ENCODE measurements at regions not wholly inside any gene's neighbourhood (a gene's known extent, or its start where the extent isn't known, plus 50 kb on each side); places are given as distances from the start of the nearest gene placed in this dataset.

DNA sequence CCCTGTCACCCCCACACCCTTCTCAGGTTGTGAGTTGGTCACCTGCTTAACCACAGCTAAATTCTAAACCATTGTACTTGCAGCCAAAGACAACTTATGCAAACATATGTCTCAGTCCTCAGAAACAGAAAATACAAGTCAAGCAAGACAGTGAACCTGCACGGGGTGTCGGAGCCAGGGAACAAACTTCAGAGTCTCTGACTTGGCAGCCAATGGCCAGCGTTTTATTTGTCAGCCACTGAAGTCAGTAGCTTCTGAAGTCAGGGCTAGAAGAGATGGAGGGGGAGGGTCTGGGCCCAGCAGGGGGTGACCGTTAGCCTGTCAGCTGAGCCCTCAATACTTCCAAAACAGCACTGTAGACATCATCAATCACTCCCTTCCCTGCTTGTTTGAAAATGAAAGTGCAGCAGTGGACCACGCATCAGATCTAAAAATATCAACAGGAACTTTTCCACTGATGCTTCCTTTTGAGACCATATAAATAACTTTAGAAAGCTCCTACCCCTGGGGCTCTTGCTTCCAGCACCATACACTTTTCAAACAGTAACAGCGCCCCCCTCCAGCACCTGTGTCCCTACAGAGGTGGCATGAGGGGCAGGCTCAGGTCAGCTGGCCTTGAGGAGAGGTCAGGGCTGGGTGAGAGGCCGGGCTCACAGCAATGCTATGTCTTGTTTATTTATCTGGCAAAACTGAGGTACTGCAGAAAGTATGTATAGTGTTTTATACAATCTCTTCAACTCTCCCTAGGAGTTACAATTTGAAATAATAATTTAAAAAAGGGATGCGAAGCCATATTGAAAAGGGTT, 142.5 kb downstream of the ACER2 start:
- Histone ChIP-seq H3K27ac (ENCODE audit: low read depth in 1 of 2, low read length in 2 of 2) (no peak overlapping the region), H3K4me2 (replicated peaks; ENCODE audit: extremely low read depth, low read length, poor library complexity, severe bottlenecking) (no peak overlapping the region), H3K9me3 (replicated peaks in 1 of 2; ENCODE audit: control insufficient read depth in 1 of 2, insufficient read depth in 1 of 2, low read length in 2 of 2) (peaks cover 0 to 2% of the 10 kb centered on the region in 2 donors), H2AFZ (ENCODE audit: insufficient read depth, low read depth, low read length, poor library complexity, severe bottlenecking) (no peak overlapping the region), H3K27me3 (ENCODE audit: control insufficient read depth in 2 of 2, insufficient read depth in 2 of 2, low read length in 2 of 2) (no peaks in the 10 kb centered on the region), H3K9ac (ENCODE audit: insufficient read depth, low read length, poor library complexity, severe bottlenecking) (no peak overlapping the region), H3K36me3 (replicated peaks in 1 of 2; ENCODE audit: control insufficient read depth in 1 of 2, insufficient read depth in 2 of 2, low read length in 2 of 2) (no peaks in the 10 kb centered on the region), H3K79me2 (ENCODE audit: insufficient read depth, low read length) (no peaks in the 10 kb centered on the region), H4K20me1 (ENCODE audit: insufficient read depth, low read length) (no peaks in the 10 kb centered on the region), H3K4me3 (replicated peaks in 1 of 3; ENCODE audit: low read depth in 2 of 3, low read length in 3 of 3) (no peak overlapping the region), H3K4me1 (ENCODE audit: control insufficient read depth in 1 of 2, insufficient read depth in 2 of 2, low read length in 2 of 2) (peaks cover 0 to 3% of the 10 kb centered on the region in 2 donors)
- Mint-ChIP-seq H3K27ac (no peak overlapping the region), H3K36me3 (no peaks in the 10 kb centered on the region), H3K4me1 (peaks cover 12% of the 10 kb centered on the region), H3K27me3 (ENCODE audit: low read depth in 3 of 3) (peaks cover 0 to 2% (median 2%) of the 10 kb centered on the region in 3 donors), H3K9me3 (peaks cover 0 to 6% (median under 1%) of the 10 kb centered on the region in 7 donors), H3K4me3 (peak overlapping the region; percentile 27 to 57)
- TF ChIP-seq, protein P1, sequence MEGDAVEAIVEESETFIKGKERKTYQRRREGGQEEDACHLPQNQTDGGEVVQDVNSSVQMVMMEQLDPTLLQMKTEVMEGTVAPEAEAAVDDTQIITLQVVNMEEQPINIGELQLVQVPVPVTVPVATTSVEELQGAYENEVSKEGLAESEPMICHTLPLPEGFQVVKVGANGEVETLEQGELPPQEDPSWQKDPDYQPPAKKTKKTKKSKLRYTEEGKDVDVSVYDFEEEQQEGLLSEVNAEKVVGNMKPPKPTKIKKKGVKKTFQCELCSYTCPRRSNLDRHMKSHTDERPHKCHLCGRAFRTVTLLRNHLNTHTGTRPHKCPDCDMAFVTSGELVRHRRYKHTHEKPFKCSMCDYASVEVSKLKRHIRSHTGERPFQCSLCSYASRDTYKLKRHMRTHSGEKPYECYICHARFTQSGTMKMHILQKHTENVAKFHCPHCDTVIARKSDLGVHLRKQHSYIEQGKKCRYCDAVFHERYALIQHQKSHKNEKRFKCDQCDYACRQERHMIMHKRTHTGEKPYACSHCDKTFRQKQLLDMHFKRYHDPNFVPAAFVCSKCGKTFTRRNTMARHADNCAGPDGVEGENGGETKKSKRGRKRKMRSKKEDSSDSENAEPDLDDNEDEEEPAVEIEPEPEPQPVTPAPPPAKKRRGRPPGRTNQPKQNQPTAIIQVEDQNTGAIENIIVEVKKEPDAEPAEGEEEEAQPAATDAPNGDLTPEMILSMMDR (IDR thresholded peaks at IDR 0.05): no peak
- DNase-seq: no peak
- intact Hi-C loops (cut with micrococcal nuclease): no loop called here
- 20% methylated on average over 4 of the region's 8 CpGs for WGBS (ENCODE audit: insufficient coverage)

DNA sequence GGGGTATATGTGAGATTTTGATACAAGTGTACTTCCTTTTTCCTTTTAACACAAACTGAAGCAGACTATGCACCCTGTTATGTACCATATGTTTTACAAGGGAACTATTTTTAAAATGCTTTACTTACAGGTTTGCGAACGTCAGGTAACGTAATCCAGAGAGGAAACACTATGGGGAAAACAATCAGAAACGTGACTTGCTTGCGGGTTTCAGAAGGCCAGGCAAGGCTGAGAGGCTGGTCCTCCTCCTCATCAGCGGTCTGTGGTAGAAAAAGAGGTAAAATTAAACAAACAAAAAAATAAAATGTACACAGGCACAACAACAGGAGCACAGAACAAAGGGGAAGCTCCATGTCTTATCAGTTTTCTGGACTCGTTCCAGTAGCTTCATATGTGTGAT, 141.2 kb downstream of the ACER2 start:
- Histone ChIP-seq H4K20me1 (ENCODE audit: insufficient read depth, low read length) (no peaks in the 10 kb centered on the region), H3K27ac (ENCODE audit: low read depth in 1 of 2, low read length in 2 of 2) (no peak overlapping the region), H3K4me1 (ENCODE audit: control insufficient read depth in 1 of 2, insufficient read depth in 2 of 2, low read length in 2 of 2) (peaks cover 0 to 3% of the 10 kb centered on the region in 2 donors), H3K9ac (ENCODE audit: insufficient read depth, low read length, poor library complexity, severe bottlenecking) (no peak overlapping the region), H3K9me3 (replicated peaks in 1 of 2; ENCODE audit: control insufficient read depth in 1 of 2, insufficient read depth in 1 of 2, low read length in 2 of 2) (peaks cover 0 to 9% of the 10 kb centered on the region in 2 donors), H3K79me2 (ENCODE audit: insufficient read depth, low read length) (no peaks in the 10 kb centered on the region), H3K36me3 (replicated peaks in 1 of 2; ENCODE audit: control insufficient read depth in 1 of 2, insufficient read depth in 2 of 2, low read length in 2 of 2) (no peaks in the 10 kb centered on the region), H3K27me3 (ENCODE audit: control insufficient read depth in 2 of 2, insufficient read depth in 2 of 2, low read length in 2 of 2) (no peaks in the 10 kb centered on the region), H3K4me3 (replicated peaks in 1 of 3; ENCODE audit: low read depth in 2 of 3, low read length in 3 of 3) (no peak overlapping the region), H2AFZ (ENCODE audit: insufficient read depth, low read depth, low read length, poor library complexity, severe bottlenecking) (no peak overlapping the region), H3K4me2 (replicated peaks; ENCODE audit: extremely low read depth, low read length, poor library complexity, severe bottlenecking) (no peak overlapping the region)
- intact Hi-C loops (cut with micrococcal nuclease): no loop called here
- TF ChIP-seq, protein P1 (IDR thresholded peaks at IDR 0.05): no peak
- no peak for DNase-seq
- peaks cover 12% of the 10 kb centered on the region for H3K4me1 Mint-ChIP-seq
- H3K27me3 Mint-ChIP-seq (ENCODE audit: low read depth in 3 of 3): peaks cover 0 to 2% (median 2%) of the 10 kb centered on the region in 3 donors
- H3K27ac Mint-ChIP-seq: peak overlapping the region in 1 of 7 donors; percentile 53
- 67% methylated on average over 1 of the region's 7 CpGs for WGBS (ENCODE audit: insufficient coverage)
- peaks cover 0 to 10% (median 4%) of the 10 kb centered on the region in 7 donors for H3K9me3 Mint-ChIP-seq
- no peaks in the 10 kb centered on the region for H3K36me3 Mint-ChIP-seq
- no peak overlapping the region for H3K4me3 Mint-ChIP-seq

Data from CD14-positive monocyte (primary cell).